ENCODE measurements at regions not wholly inside any gene's neighbourhood (a gene's known extent, or its start where the extent isn't known, plus 50 kb on each side); places are given as distances from the start of the nearest gene placed in this dataset.

- TF ChIP-seq POLR2A (IDR thresholded peaks at IDR 0.05; ENCODE audit: low read length) (no peak), GATA1 (IDR thresholded peaks at IDR 0.05; ENCODE audit: low read depth, low read length) (no peak)
Measured at GRCh38 chr4:135497563-135498152, 1296.1 kb upstream of the PABPC4L start.
